Ovary (tissue), 7 donors: ENCODE measurements at regions not wholly inside any gene's neighbourhood (a gene's known extent, or its start where the extent isn't known, plus 50 kb on each side); places are given as distances from the start of the nearest gene placed in this dataset.

Experiments used
- DNase-seq, 5 donors: peaks; one replicate each; pipeline ENCODE4 v3.0.0-alpha.2; 2019 to 2020
- H3K27ac ChIP-seq, 2 donors: fragments of 200-600 bp; one replicate each; pipeline versions ENCODE4 v1.5.1 to v1.8.0; 2019 to 2022
- H3K27me3 ChIP-seq: fragments of 200-600 bp; one replicate; pipeline ENCODE4 v1.8.0; 2022
- H3K36me3 ChIP-seq: fragments of 200-600 bp; sonication (generic); one replicate; pipeline ENCODE4 v1.5.1; 2019
- H3K4me1 ChIP-seq: one replicate; pipeline ENCODE4 v1.8.1; 2013; ENCODE audit warnings: mild to moderate bottlenecking, moderate library complexity; ENCODE audit not compliant: insufficient read depth
- H3K4me3 ChIP-seq: fragments of 200-600 bp; sonication (generic); one replicate; pipeline ENCODE4 v1.5.1; 2017
- H3K9me3 ChIP-seq, 2 donors: fragments of 200-600 bp in 1 of 2; sonication (generic) in 1 of 2; one replicate each; pipeline versions ENCODE4 v1.5.1 to v1.8.1; 2013 to 2019; ENCODE audit warnings: mild to moderate bottlenecking in 1 of 2, moderate library complexity in 1 of 2
- CTCF ChIP-seq, 3 donors: fragments of 450-650 bp in 2 of 3; fragments of 200-600 bp in 1 of 3; IDR thresholded peaks; one replicate each; pipeline versions ENCODE4 v1.5.1 to v1.8.0; 2016 to 2022; ENCODE audit warnings: antibody characterized with exemption in 3 of 3, mild to moderate bottlenecking in 1 of 3
- EP300 ChIP-seq: sonication (generic); formaldehyde crosslinking; IDR thresholded peaks from one replicate; pipeline ENCODE4 v1.6.1; 2017; ENCODE audit warnings: antibody characterized with exemption
- POLR2A ChIP-seq: fragments of 450-650 bp; IDR thresholded peaks from one replicate; pipeline ENCODE4 v1.6.1; 2017; ENCODE audit warnings: antibody characterized with exemption, mild to moderate bottlenecking, moderate library complexity
- WGBS, 3 donors: extraction: QIAGEN DNeasy Blood & Tissue Kit in 1 of 3; methylation state at CpG; one replicate each; pipeline versions ENCODE4 v1.1.5 to v1.1.7; 2013 to 2017; 5-methylcytosine and 5-hydroxymethylcytosine counted together
- intact Hi-C, 4 donors: fragments of 100-400 bp; cut with DNase I; formaldehyde crosslinking; loops; one replicate each; pipeline versions ENCODE4 v1.11.0 to v1.15.1; 2022 to 2023
- donor health status: DM: no; HTN: no; CAD: no; lungs with moderate emphysema.
- donor health status: DM: no; HTN: no; CAD: no.
- donor health status: Bipolar disorder and iron deficiency.
- donor health status: DM: no; HTN: no; CAD: no.
- donor health status: DM: yes; HTN: yes; CAD: no.

DNA sequence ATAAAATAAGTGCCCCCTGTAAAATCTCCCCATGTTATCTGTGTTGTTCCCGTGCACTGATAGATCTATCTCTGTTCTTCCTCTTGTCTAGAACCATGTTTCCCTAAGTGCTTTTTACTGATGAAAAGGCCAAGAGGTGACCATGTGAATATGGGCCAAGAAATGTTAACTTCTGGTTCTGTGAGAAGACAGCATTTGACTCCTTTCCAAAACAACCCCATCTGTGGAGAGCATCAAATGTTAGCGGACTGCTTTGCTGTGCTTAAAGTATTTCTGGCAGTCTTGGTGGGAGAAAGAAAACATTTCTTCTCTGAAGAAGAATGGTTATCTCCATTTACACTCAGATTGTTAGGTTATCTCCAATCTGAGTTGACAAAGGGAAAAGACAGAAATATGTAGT, 58.6 kb upstream of the GUCY1A2 start:
- DNase-seq = no peak
- H3K36me3 ChIP-seq = no peaks in the 10 kb centered on the region
- no peak overlapping the region for H3K27ac ChIP-seq
- no peaks in the 10 kb centered on the region for H3K27me3 ChIP-seq
- H3K4me1 ChIP-seq = no peaks in the 10 kb centered on the region
- H3K9me3 ChIP-seq = no peaks in the 10 kb centered on the region
- intact Hi-C loops = no loop called here
- TF ChIP-seq CTCF (IDR thresholded peaks at IDR 0.05) (no peak), POLR2A (no peak), EP300 (no peak)
- no peak overlapping the region for H3K4me3 ChIP-seq
- 48 to 53% (median 51%) methylated on average over 2 of the region's 2 CpGs for WGBS, 3 donors

DNA sequence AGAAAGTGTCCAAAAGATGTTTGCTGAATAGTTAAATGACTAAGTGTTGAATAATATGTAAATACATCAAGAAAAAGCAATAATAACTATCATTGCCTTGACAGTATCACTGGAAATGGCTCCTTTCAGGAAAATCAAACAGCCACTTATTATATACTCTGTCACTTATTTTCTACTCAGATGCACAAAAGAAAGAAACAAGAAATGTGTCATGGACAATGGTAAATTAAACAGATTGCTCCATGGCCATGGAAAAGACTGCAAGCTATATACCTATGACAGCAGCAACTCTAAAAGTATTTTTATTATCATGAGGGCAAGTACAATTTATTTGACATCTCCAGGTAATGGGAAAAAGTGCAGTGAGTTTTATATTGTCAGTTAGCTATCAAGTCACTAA, 52.9 kb upstream of the GUCY1A2 start:
- intact Hi-C loops = no loop called here
- TF ChIP-seq EP300 = no peak
- TF ChIP-seq POLR2A = no peak
- TF ChIP-seq CTCF (IDR thresholded peaks at IDR 0.05) = no peak
- no peaks in the 10 kb centered on the region for H3K9me3 ChIP-seq

More for the DNA sequence above, 52.9 kb upstream of the GUCY1A2 start:
- H3K36me3 ChIP-seq = no peaks in the 10 kb centered on the region
- H3K27ac ChIP-seq = no peak overlapping the region
- H3K4me1 ChIP-seq = no peaks in the 10 kb centered on the region
- H3K4me3 ChIP-seq = no peak overlapping the region
- no peaks in the 10 kb centered on the region for H3K27me3 ChIP-seq
- no peak for DNase-seq
